ENCODE measurements at regions not wholly inside any gene's neighbourhood (a gene's known extent, or its start where the extent isn't known, plus 50 kb on each side); places are given as distances from the start of the nearest gene placed in this dataset.
"Not testable (repeated sequence)": the region's sequence is repeated elsewhere in the genome, so short reads cannot be mapped to it uniquely, and the experiment has no call there.

- WGBS, 5 donors = 89 to 93% (median 91%) methylated on average over 2 of the region's 2 CpGs
- H3K36me3 ChIP-seq = no peaks in the 10 kb centered on the region
- TF ChIP-seq EP300 (IDR thresholded peaks at IDR 0.05) = no peak
- no peak for TF ChIP-seq CTCF (IDR thresholded peaks at IDR 0.05)
- TF ChIP-seq POLR2A (IDR thresholded peaks at IDR 0.05) = no peak
- no peak for TF ChIP-seq POLR2AphosphoS5 (IDR thresholded peaks at IDR 0.05)
- H3K27me3 ChIP-seq = no peaks in the 10 kb centered on the region
- no peak overlapping the region for H3K4me3 ChIP-seq
- intact Hi-C loops (cut with DNase I; ENCODE audit: low total_unique reads) = no loop called here
- H3K9me3 ChIP-seq = no peaks in the 10 kb centered on the region
- H3K4me1 ChIP-seq = peaks cover 0 to 5% (median 0%) of the 10 kb centered on the region in 4 donors
- H3K27ac ChIP-seq = no peak overlapping the region
- DNase-seq = no peak
Observed at GRCh38 chr2:216984937-216985336, 125.1 kb upstream of the TNP1 start.

- H3K4me1 ChIP-seq; intact Hi-C loops (cut with DNase I; ENCODE audit: low total_unique reads); H3K4me3 ChIP-seq; H3K36me3 ChIP-seq; H3K9me3 ChIP-seq; H3K27me3 ChIP-seq; DNase-seq; H3K27ac ChIP-seq: not testable (repeated sequence)
- WGBS, 5 donors = 67 to 74% (median 74%) methylated on average over 7 of the region's 7 CpGs
Observed at GRCh38 chr2:216981951-216982350, 122.1 kb upstream of the TNP1 start.

- H3K27me3 ChIP-seq; H3K9me3 ChIP-seq; H3K36me3 ChIP-seq; intact Hi-C loops (cut with DNase I; ENCODE audit: low total_unique reads); H3K4me3 ChIP-seq; H3K27ac ChIP-seq; DNase-seq; H3K4me1 ChIP-seq: not testable (repeated sequence)
- WGBS, 5 donors = 81 to 96% (median 89%) methylated on average over 1 of the region's 1 CpG
Observed at GRCh38 chr2:216980510-216980909, 120.6 kb upstream of the TNP1 start.

- TF ChIP-seq POLR2AphosphoS5 (IDR thresholded peaks at IDR 0.05) = no peak
- DNase-seq = peak in 1 of 2 donors; percentile 48
- H3K36me3 ChIP-seq = no peaks in the 10 kb centered on the region
- H3K27me3 ChIP-seq = no peaks in the 10 kb centered on the region
- intact Hi-C loops (cut with DNase I; ENCODE audit: low total_unique reads) = no loop called here
- no peak overlapping the region for H3K4me3 ChIP-seq
- peaks cover 0 to 24% (median 3%) of the 10 kb centered on the region in 4 donors for H3K4me1 ChIP-seq
- H3K27ac ChIP-seq = peak overlapping the region in 4 of 5 donors; percentile 56 to 72 (median 66)
- H3K9me3 ChIP-seq = no peaks in the 10 kb centered on the region
- 53 to 83% (median 74%) methylated on average over 12 of the region's 12 CpGs for WGBS, 5 donors
Observed at GRCh38 chr2:216974321-216975302, 114.7 kb upstream of the TNP1 start.

- intact Hi-C loops (cut with DNase I; ENCODE audit: low total_unique reads) = no loop called here
- TF ChIP-seq CTCF (IDR thresholded peaks at IDR 0.05) (no peak), EP300 (IDR thresholded peaks at IDR 0.05) (no peak), POLR2AphosphoS5 (IDR thresholded peaks at IDR 0.05) (peak; percentile 18 to 24 (median 24)), POLR2A (IDR thresholded peaks at IDR 0.05) (no peak)
- peaks cover 0 to 24% (median 3%) of the 10 kb centered on the region in 4 donors for H3K4me1 ChIP-seq
- no peaks in the 10 kb centered on the region for H3K27me3 ChIP-seq
- DNase-seq = no peak
- no peaks in the 10 kb centered on the region for H3K36me3 ChIP-seq
- no peak overlapping the region for H3K4me3 ChIP-seq
- no peaks in the 10 kb centered on the region for H3K9me3 ChIP-seq
- WGBS, 5 donors = 79 to 94% (median 85%) methylated on average over 2 of the region's 2 CpGs
- peak overlapping the region in 2 of 5 donors; percentile 32 to 57 for H3K27ac ChIP-seq
Observed at GRCh38 chr2:216971593-216971992, 111.7 kb upstream of the TNP1 start.
